Tibial nerve (tissue), 4 donors: ENCODE measurements at regions not wholly inside any gene's neighbourhood (a gene's known extent, or its start where the extent isn't known, plus 50 kb on each side); places are given as distances from the start of the nearest gene placed in this dataset.
A peak's percentile ranks its signal among the peaks of the same experiment; 100 is the strongest.

ENCODE experiments used
- DNase-seq, 2 donors: peaks; one replicate each; pipeline ENCODE4 v3.0.0-alpha.2; 2019; ENCODE audit warnings: low spot score in 2 of 2
- H3K27ac ChIP-seq, 4 donors: fragments of 200-600 bp; sonication (generic) in 3 of 4; one replicate each; pipeline ENCODE4 v1.5.1; 2017 to 2019; ENCODE audit warnings: mild to moderate bottlenecking in 1 of 4
- H3K27me3 ChIP-seq, 2 donors: fragments of 200-600 bp; sonication (generic) in 1 of 2; one replicate each; pipeline versions ENCODE4 v1.5.1 to v1.6.0; 2017 to 2019
- H3K36me3 ChIP-seq, 3 donors: fragments of 200-600 bp; sonication (generic); one replicate each; pipeline ENCODE4 v1.5.1; 2018 to 2019
- H3K4me1 ChIP-seq, 4 donors: fragments of 200-600 bp; sonication (generic) in 3 of 4; one replicate each; pipeline ENCODE4 v1.5.1; 2017 to 2019
- H3K4me3 ChIP-seq, 4 donors: fragments of 200-600 bp; sonication (generic) in 3 of 4; one replicate each; pipeline ENCODE4 v1.5.1; 2017 to 2019; ENCODE audit warnings: mild to moderate bottlenecking in 1 of 4, moderate library complexity in 1 of 4
- H3K9me3 ChIP-seq, 4 donors: fragments of 200-600 bp; sonication (generic) in 3 of 4; one replicate each; pipeline ENCODE4 v1.5.1; 2017 to 2019
- EP300 ChIP-seq, 2 donors: sonication (generic); formaldehyde crosslinking; IDR thresholded peaks; one replicate each; pipeline ENCODE4 v1.6.1; 2017; ENCODE audit warnings: antibody characterized with exemption in 2 of 2, mild to moderate bottlenecking in 1 of 2
- POLR2A ChIP-seq, 2 donors: fragments of 450-650 bp; IDR thresholded peaks; one replicate each; pipeline ENCODE4 v1.6.1; 2017; ENCODE audit warnings: antibody characterized with exemption in 2 of 2, mild to moderate bottlenecking in 2 of 2, moderate library complexity in 2 of 2
- WGBS, 2 donors: methylation state at CpG; one replicate each; pipeline ENCODE4 v1.1.5; 2018; 5-methylcytosine and 5-hydroxymethylcytosine counted together
- TF ChIP-seq, protein P1 (sequence below), 5 experiments: fragments of 200-600 bp in 3 of 5; fragments of 450-650 bp in 2 of 5; sonication (generic) in 3 of 5; IDR thresholded peaks; one replicate each; pipeline ENCODE4 v1.5.1; 2016 to 2019; ENCODE audit warnings: antibody characterized with exemption in 5 of 5, mild to moderate bottlenecking in 3 of 5, moderate library complexity in 2 of 5

DNA sequence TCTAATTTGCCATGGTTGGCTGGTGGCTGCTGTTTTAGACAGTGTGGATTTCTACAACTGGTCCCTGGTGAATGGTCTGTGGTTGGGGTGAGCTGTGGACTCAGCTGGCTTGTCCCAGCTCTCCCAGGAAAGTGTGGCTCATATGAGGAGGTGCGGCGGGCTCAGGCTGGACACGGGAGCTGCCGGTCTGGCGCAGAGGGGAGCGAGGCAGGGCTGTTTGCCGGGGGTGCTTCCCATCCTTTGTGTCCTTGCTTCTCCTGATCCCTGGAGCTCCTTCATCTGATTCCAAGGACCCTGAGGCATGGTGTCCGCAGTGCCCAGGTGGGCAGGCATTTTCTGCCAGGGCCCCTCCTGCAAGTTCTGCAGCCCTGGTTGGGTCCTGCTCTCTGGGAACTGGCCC lies 104.9 kb downstream of the TEX29 start:
- 92 to 97% methylated on average over 8 of the region's 8 CpGs for WGBS, 2 donors
- DNase-seq, result no peak
- no peak for TF ChIP-seq EP300 (IDR thresholded peaks at IDR 0.05)
- H3K36me3 ChIP-seq, result no peaks in the 10 kb centered on the region
- H3K4me3 ChIP-seq, result no peak overlapping the region
- no peaks in the 10 kb centered on the region for H3K27me3 ChIP-seq
- H3K4me1 ChIP-seq, result peaks cover 0 to 12% (median 0%) of the 10 kb centered on the region in 4 donors
- no peaks in the 10 kb centered on the region for H3K9me3 ChIP-seq
- H3K27ac ChIP-seq, result no peak overlapping the region

- no peaks in the 10 kb centered on the region for H3K4me1 ChIP-seq
- DNase-seq, result peak in 1 of 2 donors; percentile 63
- 19 to 24% methylated on average over 12 of the region's 12 CpGs for WGBS, 2 donors
- no peaks in the 10 kb centered on the region for H3K36me3 ChIP-seq
- no peaks in the 10 kb centered on the region for H3K9me3 ChIP-seq
- H3K27me3 ChIP-seq, result peaks cover 0 to 3% of the 10 kb centered on the region in 2 donors
- no peak overlapping the region for H3K4me3 ChIP-seq
- TF ChIP-seq EP300 (IDR thresholded peaks at IDR 0.05) (no peak), POLR2A (IDR thresholded peaks at IDR 0.05) (no peak)
- TF ChIP-seq, protein P1, sequence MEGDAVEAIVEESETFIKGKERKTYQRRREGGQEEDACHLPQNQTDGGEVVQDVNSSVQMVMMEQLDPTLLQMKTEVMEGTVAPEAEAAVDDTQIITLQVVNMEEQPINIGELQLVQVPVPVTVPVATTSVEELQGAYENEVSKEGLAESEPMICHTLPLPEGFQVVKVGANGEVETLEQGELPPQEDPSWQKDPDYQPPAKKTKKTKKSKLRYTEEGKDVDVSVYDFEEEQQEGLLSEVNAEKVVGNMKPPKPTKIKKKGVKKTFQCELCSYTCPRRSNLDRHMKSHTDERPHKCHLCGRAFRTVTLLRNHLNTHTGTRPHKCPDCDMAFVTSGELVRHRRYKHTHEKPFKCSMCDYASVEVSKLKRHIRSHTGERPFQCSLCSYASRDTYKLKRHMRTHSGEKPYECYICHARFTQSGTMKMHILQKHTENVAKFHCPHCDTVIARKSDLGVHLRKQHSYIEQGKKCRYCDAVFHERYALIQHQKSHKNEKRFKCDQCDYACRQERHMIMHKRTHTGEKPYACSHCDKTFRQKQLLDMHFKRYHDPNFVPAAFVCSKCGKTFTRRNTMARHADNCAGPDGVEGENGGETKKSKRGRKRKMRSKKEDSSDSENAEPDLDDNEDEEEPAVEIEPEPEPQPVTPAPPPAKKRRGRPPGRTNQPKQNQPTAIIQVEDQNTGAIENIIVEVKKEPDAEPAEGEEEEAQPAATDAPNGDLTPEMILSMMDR (IDR thresholded peaks at IDR 0.05), result peak; percentile 30 to 62 (median 51)
- H3K27ac ChIP-seq, result no peak overlapping the region
Measured at GRCh38 chr13:111429064-111429558, 108.7 kb downstream of the TEX29 start.

- WGBS, 2 donors, result 62 to 73% methylated on average over 3 of the region's 3 CpGs
- no peak for DNase-seq
- H3K27me3 ChIP-seq, result peaks cover 0 to 3% of the 10 kb centered on the region in 2 donors
- H3K36me3 ChIP-seq, result no peaks in the 10 kb centered on the region
- no peak for TF ChIP-seq EP300 (IDR thresholded peaks at IDR 0.05)
- TF ChIP-seq POLR2A (IDR thresholded peaks at IDR 0.05), result no peak
- TF ChIP-seq, protein P1 (IDR thresholded peaks at IDR 0.05), result no peak
- H3K4me1 ChIP-seq, result no peaks in the 10 kb centered on the region
- H3K9me3 ChIP-seq, result no peaks in the 10 kb centered on the region
- H3K4me3 ChIP-seq, result no peak overlapping the region
- no peak overlapping the region for H3K27ac ChIP-seq
Measured at GRCh38 chr13:111431206-111431605, 110.8 kb downstream of the TEX29 start.

DNA sequence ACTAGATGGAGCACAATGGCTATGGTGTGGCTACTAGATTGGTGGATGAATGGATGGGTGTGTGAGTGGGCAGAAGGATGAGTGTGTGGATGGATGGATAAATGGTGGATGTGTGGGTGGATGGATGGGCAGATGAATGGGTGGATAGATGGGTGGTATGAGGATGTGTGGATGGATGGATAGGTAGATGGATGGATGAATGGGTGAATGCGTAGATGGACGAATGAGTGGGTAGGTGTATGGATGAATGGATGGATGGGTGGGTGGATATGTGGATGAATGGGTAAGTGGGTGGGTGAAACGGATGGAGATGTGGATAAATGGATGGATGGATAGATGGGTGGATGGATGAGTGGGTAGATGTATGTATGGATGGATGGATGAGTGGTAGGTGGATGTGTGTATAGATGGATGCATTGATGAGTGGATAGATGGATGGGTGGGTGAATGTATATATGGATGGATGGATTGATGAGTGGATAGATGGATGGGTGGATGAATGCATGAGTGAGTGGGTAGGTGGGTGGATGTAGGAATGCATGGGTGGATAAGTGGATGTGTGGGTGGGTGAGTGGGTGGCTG lies 114.2 kb downstream of the TEX29 start:
- Histone ChIP-seq H3K4me3 (no peak overlapping the region), H3K4me1 (peaks cover 0 to 6% (median 0%) of the 10 kb centered on the region in 4 donors), H3K27me3 (peaks cover 0 to 3% of the 10 kb centered on the region in 2 donors), H3K9me3 (no peaks in the 10 kb centered on the region), H3K36me3 (no peaks in the 10 kb centered on the region), H3K27ac (no peak overlapping the region)
- TF ChIP-seq, protein P1 (IDR thresholded peaks at IDR 0.05), result no peak
- TF ChIP-seq POLR2A (IDR thresholded peaks at IDR 0.05) (no peak), EP300 (IDR thresholded peaks at IDR 0.05) (no peak)
- 58 to 69% methylated on average over 3 of the region's 3 CpGs for WGBS, 2 donors
- no peak for DNase-seq

DNA sequence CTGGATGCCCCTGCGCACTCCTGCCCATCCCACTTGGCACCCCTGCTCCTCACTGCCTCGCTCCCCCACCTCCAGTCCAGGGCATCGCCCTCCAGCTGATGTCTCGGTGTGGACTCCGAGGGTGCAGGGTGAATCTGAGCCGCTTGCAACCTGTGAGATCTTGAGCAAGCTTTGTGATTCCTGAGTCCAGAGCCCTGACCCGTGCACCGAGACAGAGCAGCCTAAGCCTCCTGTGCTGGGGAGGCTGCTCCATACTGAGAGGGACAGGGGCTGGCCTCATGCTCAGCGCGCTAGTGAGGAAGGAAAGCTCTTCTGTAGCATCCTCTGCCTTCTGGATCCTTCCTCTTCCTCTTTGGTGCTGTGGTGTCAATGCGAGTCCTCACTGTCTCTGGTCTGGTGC lies 116.0 kb downstream of the TEX29 start:
- H3K27me3 ChIP-seq, result no peaks in the 10 kb centered on the region
- no peaks in the 10 kb centered on the region for H3K36me3 ChIP-seq
- peaks cover 0 to 12% (median 0%) of the 10 kb centered on the region in 4 donors for H3K4me1 ChIP-seq
- TF ChIP-seq, protein P1 (IDR thresholded peaks at IDR 0.05), result no peak
- no peak for TF ChIP-seq POLR2A (IDR thresholded peaks at IDR 0.05)
- no peak for TF ChIP-seq EP300 (IDR thresholded peaks at IDR 0.05)
- no peak overlapping the region for H3K27ac ChIP-seq
- WGBS, 2 donors, result 79 to 90% methylated on average over 8 to 9 of the region's 11 CpGs
- no peaks in the 10 kb centered on the region for H3K9me3 ChIP-seq
- no peak overlapping the region for H3K4me3 ChIP-seq
- DNase-seq, result no peak
